Left ventricle myocardium superior (tissue), 1 donor: ENCODE measurements at regions not wholly inside any gene's neighbourhood (a gene's known extent, or its start where the extent isn't known, plus 50 kb on each side); places are given as distances from the start of the nearest gene placed in this dataset.
A peak's percentile ranks its signal among the peaks of the same experiment; 100 is the strongest.

ENCODE experiments used
- ATAC-seq: fragments of 200-7000 bp; cut with Tn5 transposase; one replicate; pipeline ENCODE4 v1.9.1; 2020; ENCODE audit warnings: mild to moderate bottlenecking, moderate library complexity
- DNase-seq: peaks from one replicate; pipeline ENCODE4 v3.0.0-alpha.2; 2020
- intact Hi-C: fragments of 100-400 bp; cut with micrococcal nuclease; formaldehyde crosslinking; loops from one replicate; pipeline ENCODE4 v1.11.0; 2022
- donor health status: DM: no; HTN: yes; CAD: no; lungs with severe emphysema.

DNA sequence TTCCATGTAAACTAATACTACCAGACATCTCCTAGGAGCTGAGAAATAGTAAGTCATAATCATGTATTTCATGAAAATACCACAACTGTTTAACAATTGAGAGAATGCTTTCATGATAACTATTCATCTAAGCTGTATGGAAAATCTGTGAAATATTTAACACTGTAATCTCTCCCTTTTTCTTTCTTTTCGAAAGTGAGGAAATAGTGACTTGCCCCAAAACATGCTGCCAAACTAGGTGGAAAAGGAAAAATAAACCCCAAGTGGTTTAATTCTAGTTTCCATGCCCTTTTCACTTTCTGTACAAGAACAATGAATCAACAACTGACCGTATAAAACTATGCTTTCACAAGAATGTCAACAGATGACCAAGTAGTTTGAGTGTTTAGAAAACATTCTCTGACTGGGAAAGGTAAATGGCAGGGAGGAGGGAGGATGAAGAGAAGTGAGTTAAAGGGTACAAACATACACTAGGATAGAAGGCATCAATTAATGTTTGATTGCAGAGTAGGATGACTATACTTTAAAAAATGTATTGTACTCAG lies 147.5 kb upstream of the AVPR1A start:
- intact Hi-C loops = loop anchor here (5.0 kb wide), 1 partner anchor 196 kb away; no protein-coding TSS in a partner anchor
- DNase-seq = no peak
- no peak for ATAC-seq

GRCh38 chr12:63294327-63294632 lies 143.3 kb upstream of the AVPR1A start:
- intact Hi-C loops = no loop called here
- ATAC-seq (no peak), DNase-seq (no peak)

- intact Hi-C loops = no loop called here
- ATAC-seq (no peak), DNase-seq (no peak)
Observed at GRCh38 chr12:63292471-63293221, 141.6 kb upstream of the AVPR1A start.

DNA sequence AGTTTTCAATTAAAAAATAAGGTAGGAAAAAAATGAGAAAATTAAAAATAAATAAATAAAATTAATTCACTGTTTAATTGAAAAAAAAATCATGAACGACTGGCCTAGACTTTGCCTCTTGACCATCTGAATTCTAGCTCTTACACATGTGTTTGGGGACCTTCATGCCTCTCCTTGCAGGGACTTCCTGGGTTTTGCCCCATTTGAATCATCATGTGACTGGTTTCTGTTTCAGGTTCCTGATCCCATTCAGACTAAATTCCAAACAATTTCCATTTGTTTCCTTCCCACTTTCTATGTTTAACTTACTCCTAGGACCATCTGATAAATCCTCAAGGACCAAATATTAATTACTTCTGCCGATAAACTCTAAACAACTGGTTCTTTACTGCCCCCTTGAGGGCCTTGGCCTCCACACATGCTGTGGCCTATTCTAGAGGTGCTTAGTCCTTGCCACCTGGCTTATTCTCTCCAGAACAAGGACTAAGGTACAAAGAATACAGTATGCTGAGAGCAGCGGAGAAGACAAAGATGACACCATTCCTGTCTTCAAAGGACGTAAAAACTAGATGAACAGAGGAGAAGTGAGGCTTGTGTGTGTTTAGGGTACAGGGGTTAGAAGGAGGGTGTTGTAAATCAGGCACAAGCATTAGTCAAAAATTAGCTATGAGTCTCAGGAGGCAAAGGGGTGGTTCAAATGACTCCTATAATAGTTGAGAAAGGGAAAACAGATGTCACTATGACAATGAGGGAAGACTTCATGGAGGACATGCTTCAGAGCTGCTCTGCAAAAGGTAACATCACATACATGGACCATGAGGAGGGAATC lies 125.8 kb upstream of the AVPR1A start:
- intact Hi-C loops = no loop called here
- peak; percentile 23 for DNase-seq
- ATAC-seq = no peak

DNA sequence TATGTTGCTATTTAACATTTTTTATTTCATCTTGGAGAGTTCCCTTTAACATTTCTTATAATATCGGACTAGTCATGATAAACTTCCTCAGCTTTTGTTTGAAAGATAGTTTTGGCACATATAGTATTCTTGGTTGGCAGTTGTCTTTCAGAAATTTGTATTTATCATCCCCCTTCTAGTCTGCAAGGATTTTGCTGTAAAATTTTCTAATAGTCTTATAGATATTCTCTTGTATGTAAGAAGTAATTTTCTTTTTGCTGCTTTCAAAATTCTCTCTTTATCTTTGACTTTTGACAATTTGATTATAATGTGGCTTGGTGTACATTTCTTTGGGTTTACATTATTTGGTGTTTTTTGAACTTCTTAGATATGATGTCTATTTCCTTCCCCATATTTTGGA lies 116.0 kb upstream of the AVPR1A start:
- no peak for DNase-seq
- intact Hi-C loops = no loop called here
- ATAC-seq = no peak

DNA sequence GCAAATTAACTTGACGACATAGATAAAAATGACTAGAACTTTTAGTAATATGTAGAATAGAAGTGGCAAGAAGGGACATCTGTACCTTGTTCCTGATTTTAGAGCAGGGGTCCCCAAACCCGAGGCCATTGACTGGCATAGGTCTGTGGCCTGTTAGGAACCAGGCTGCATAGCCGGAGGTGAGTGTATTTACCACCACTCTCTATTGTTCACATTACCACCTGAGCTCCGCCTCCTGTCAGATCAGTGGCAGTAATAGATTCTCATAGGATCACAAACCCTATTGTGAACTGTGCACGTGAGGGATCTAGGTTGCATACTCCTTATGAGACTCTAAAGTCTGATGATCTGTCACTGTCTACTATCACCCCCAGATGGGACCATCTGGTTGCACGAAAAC lies 113.6 kb upstream of the AVPR1A start:
- ATAC-seq = no peak
- intact Hi-C loops = no loop called here
- no peak for DNase-seq

GRCh38 chr12:63250486-63250885 lies 99.5 kb upstream of the AVPR1A start:
- DNase-seq (no peak), ATAC-seq (no peak)
- intact Hi-C loops = no loop called here

GRCh38 chr12:63238892-63239291 lies 87.9 kb upstream of the AVPR1A start:
- DNase-seq = no peak
- intact Hi-C loops = no loop called here
- no peak for ATAC-seq

GRCh38 chr12:63232896-63233295 lies 81.9 kb upstream of the AVPR1A start:
- intact Hi-C loops = no loop called here
- DNase-seq (no peak), ATAC-seq (no peak)

GRCh38 chr12:63228853-63229252 lies 77.9 kb upstream of the AVPR1A start:
- DNase-seq = no peak
- intact Hi-C loops = no loop called here
- ATAC-seq = no peak

DNA sequence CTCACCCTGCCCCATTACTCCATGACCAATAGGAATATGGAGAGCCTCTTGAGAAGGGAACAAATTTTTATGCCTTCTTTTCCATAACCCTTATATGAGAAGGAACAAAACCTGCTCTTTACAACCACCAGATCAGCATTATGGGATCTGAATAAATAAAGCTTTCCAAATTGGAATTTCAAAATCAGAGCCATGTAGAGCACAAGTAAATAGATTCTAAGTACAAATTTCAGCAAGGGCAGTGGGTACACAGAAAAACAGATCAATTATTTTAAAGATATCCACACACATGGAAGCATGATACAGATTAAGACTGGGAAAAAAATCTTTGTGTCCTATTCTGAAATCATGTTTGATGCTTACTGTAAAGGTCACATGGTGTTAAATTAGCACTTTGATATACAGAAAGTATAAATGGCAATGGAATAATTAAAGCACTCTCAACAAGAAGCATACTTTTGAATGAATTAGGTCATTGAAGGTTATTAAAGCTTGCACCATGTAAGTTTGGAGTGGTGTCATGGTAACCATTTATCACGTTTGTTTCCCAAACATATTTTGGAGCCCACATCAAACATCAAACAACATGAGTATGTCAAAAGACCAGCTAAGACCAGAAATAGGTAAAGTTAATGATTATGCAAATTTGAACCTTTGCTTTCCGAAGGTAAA lies 75.9 kb upstream of the AVPR1A start:
- intact Hi-C loops = no loop called here
- ATAC-seq (no peak), DNase-seq (no peak)

GRCh38 chr12:63224396-63224795 lies 73.4 kb upstream of the AVPR1A start:
- no peak for ATAC-seq
- DNase-seq = no peak
- intact Hi-C loops = no loop called here

GRCh38 chr12:63223128-63223527 lies 72.1 kb upstream of the AVPR1A start:
- intact Hi-C loops = no loop called here
- DNase-seq (no peak), ATAC-seq (no peak)

DNA sequence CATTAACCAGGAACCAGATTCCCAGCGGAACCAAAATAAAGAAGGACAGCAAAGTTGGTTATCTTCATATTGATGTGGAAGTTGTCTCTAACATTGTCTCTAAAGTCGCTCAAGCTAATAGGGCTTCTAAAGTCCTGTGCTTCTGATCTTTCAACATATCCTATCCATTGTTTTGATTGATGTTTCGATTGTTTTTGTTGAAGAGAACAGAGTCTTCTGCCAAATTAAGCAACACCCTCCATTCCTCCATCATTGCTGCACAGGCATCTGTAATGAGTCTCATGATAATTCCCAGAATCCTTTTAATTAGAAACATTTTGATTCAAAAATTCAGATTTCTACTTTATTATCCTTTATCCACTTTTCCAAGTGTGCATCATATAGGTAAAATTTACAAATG lies 71.6 kb upstream of the AVPR1A start:
- intact Hi-C loops = no loop called here
- ATAC-seq = no peak
- no peak for DNase-seq

DNA sequence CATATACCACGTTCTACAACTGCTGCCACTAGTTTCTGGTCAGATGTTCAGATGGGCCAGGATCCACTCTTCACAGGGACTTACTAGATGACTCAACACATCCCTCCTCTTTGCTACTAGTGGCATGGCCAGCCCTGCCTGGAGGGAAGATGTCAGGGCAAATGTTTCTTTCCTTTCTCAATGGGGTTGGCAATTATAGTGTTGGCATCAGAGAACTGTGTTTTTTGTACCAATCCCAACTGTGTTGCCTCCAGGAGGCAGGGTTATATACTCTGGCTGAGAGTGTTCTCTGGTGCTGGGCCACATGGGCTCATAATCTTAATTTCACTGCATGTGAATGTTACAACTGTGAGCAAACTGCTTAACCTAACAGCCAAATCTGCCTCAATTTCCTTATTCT lies 69.9 kb upstream of the AVPR1A start:
- DNase-seq (no peak), ATAC-seq (no peak)
- intact Hi-C loops = no loop called here

DNA sequence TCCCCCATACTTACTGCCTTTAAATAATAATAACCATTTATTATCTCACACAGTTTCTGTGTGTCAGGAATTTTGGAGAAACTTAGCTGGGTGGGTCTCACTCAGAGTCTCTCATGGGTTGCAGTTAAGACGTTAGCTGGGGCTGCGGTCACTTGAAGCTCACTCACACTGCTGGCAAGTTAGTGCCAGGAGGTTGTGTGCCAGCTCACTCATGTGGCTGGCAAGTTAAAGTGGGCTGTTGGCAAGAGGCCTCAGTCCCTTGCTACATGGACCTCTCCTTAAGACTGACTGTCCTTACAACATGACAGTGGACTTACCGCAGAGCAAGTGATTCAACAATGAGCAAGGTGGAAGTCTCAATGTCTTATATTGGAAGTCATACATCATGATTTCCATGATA lies 61.3 kb upstream of the AVPR1A start:
- intact Hi-C loops = no loop called here
- DNase-seq (no peak), ATAC-seq (no peak)

- ATAC-seq (no peak), DNase-seq (no peak)
- intact Hi-C loops = no loop called here
Observed at GRCh38 chr12:63208956-63209355, 58.0 kb upstream of the AVPR1A start.

DNA sequence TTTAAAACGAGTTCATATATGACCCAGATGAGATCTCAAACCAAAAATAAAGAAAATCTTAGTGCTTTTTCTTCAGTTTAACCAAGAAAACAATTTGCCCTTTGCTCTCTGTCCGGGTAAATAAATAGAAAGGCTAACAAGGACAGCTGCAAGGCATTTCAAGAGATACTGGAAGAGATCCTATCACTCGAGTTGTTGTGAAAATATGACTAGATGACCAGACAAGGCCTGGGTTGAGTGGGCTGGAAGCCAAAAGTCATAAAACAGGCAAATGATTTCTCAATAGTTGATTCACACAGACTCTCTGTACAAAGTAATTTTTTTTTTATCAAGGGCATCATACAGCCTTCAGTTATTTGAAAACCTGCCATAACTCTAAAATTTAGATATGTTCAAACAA lies 55.9 kb upstream of the AVPR1A start:
- ATAC-seq (peak; percentile 47), DNase-seq (no peak)
- intact Hi-C loops = no loop called here

- intact Hi-C loops = no loop called here
- DNase-seq (no peak), ATAC-seq (no peak)
Observed at GRCh38 chr12:63206494-63206893, 55.5 kb upstream of the AVPR1A start.
